Fibroblast of peridontal ligament (primary cell): ENCODE measurements at regions not wholly inside any gene's neighbourhood (a gene's known extent, or its start where the extent isn't known, plus 50 kb on each side); places are given as distances from the start of the nearest gene placed in this dataset.
A peak's percentile ranks its signal among the peaks of the same experiment; 100 is the strongest.
"Not testable (repeated sequence)": the region's sequence is repeated elsewhere in the genome, so short reads cannot be mapped to it uniquely, and the experiment has no call there.

Experiments used
- DNase-seq: peaks from one replicate; pipeline ENCODE4 v3.0.0-alpha.2; 2010; ENCODE audit errors: extremely low read depth

- peak; percentile 6 for DNase-seq
Observed at GRCh38 chr21:27893619-27894018, 926.7 kb upstream of the ADAMTS5 start.

DNA sequence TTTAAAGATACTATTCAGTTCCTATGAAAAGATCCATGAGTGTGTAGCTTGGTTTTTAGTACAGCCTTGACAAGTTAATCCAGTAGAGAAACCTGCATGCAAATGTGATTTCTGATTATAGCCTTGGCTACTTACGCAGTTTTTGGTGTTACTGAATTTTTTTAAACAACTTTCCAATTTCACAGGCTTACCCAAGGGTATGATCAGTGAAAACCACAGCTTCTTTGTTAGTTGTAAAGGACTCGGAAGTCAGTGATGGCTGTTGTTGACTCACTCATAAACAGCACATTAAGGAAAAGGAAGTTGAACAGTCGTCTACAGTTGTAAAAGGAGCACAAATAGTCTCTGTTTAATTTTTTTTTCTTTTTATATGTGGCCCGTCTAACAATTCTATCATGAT, 924.6 kb upstream of the ADAMTS5 start:
- DNase-seq, result peak; percentile 26

DNA sequence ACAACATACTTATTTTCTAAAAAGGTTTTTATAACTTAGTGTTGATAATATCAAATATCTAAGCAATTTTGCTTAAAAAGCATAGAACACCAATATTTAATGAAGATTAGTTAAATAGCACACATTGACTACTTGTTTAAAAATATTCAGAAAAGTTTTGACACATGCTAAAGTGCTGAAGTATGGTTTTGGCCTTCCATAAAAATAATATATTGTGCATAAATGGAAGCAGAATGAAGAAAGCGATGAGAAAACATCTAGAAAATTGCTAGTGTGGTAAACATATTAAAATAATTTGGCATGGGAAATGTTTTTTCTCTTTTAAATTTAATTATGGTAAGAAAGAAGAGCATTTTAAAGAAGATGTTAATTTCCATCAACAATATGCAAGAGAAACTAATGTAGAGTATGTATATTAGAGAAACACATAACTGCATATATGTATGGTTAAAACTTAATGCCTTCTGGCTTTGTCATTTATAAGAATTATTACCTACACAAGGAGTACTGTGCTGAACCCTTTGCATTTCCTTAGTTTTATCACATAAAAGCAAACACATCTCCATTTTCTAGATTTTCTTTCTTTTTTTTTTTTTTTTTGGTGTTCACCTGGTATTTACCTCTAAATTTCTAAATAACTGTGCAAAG, 921.0 kb upstream of the ADAMTS5 start:
- not testable (repeated sequence) for DNase-seq

GRCh38 chr21:27885296-27885711, 918.4 kb upstream of the ADAMTS5 start:
- no peak for DNase-seq

DNA sequence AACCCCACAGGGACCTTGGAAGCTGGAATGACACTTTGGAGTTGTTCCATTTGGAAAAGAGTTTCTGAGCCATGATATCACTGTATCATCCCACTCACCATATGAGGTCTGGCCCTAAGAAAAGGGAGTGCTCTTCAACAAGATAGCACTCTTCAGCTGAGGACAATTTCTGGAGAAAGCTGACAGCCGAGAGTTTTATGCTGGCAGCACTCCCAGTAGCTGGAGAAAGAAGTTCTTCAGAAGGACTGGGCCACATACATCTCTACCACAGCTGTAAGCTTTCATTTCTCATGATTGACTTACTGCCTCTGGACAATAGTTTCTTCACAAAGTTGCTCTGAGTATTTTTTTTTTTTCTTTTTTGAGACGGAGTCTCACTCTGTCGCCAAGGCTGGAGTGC, 914.4 kb upstream of the ADAMTS5 start:
- not testable (repeated sequence) for DNase-seq

GRCh38 chr21:27872411-27872810, 905.5 kb upstream of the ADAMTS5 start:
- not testable (repeated sequence) for DNase-seq

- not testable (repeated sequence) for DNase-seq
Observed at GRCh38 chr21:27870755-27871154, 903.9 kb upstream of the ADAMTS5 start.

- peak; percentile 88 for DNase-seq
Observed at GRCh38 chr21:27860314-27860955, 893.5 kb upstream of the ADAMTS5 start.

GRCh38 chr21:27858053-27858825, 891.4 kb upstream of the ADAMTS5 start:
- not testable (repeated sequence) for DNase-seq

DNA sequence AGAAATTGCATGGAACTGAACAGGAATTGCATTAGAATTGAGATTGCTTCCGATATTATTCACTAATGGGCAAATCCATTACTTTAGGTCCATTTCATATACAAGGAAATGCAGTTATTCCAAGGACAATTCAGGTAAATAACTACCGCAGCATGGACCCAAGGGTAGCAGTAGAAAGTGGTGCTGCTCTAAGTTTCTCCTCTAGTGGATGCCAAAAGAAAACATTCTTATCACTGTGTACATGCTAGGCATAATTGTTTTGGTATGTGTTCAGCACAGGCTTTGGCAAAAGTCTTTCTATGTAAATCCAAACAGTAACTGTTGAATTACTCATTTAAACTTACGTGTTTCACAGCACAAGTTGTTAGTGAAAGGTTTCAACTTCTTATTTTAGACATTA, 890.1 kb upstream of the ADAMTS5 start:
- peak; percentile 28 for DNase-seq

GRCh38 chr21:27841084-27841672, 874.3 kb upstream of the ADAMTS5 start:
- no peak for DNase-seq

DNA sequence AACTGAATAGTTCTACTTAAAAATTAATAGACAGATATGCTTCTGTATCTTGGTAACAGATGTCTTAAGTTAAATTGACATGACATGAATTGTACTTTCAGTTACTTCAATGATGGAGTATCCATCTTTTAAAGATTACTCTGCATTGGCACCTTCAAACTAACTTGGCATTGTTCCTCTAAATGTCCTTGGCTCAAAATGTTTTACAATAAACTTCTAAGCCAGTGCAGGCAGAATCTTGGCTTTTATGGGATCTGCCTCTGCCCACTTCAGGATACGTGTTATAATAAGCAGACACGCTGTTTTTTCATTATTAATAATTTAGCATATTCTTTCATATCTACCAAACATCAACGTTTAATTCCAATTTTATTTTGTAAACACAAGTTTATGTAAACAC, 873.4 kb upstream of the ADAMTS5 start:
- DNase-seq, result no peak

DNA sequence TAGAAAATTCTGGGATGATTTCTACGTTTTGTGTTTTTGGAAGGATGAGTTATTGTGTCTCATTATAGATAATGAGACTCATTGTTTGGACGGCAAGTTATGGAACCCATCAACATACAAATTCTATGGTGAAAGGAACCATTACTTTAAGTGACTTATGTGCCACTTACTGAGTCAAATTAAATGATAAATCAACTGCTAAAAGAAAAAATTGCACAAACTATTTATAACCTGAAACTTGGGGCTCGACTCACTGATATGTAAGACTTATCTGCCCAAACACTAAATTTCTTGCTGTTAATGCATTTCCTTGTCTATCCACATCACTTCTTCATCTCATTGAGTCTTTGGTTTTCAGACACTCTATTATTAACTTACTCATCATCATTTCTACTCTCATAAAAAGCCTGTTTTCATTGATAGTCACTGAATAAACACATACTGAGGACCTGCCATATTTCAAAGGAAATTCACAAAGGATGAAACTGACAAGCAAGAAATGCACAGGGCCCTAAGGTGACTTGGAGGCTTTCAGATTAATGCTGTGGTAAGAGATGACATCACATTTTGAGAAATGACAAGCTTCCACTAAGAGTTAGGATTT, 872.7 kb upstream of the ADAMTS5 start:
- no peak for DNase-seq

GRCh38 chr21:27838573-27838972, 871.7 kb upstream of the ADAMTS5 start:
- DNase-seq, result no peak

GRCh38 chr21:27837936-27838335, 871.0 kb upstream of the ADAMTS5 start:
- no peak for DNase-seq

- no peak for DNase-seq
Observed at GRCh38 chr21:27833298-27833697, 866.4 kb upstream of the ADAMTS5 start.

DNA sequence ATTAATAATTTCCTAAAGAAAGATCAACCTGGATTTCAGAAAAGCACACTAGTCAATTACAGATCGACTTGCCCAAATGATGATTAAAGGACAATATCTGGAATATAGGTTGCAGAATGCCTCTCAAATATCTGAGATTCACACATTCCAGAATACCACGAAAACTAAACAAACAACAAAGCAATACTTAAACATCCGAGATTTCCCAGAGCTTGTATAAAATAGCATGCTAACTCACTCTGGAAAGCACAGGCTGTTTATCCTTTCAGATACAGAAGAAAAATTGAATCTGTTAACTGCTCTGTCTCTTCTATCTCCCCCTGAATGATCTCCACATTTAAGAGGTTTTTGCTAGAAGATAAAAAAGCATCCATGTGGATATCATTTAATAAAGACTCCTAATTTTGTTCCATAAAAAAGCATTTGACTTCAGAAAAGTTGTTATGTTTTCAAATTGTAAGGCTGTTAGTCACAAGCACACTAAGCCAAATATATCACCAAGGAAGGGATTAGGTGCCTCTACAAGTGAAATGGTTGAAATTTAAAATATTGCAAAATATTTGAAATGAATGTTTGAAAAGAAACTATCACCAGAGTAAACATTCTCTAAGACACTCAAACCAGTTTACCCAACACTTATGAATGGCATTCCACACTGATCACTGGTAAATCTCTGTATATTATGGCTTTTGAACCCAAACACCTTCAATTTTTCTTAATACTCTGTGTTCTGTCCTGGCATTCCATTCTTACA, 865.1 kb upstream of the ADAMTS5 start:
- DNase-seq, result peak; percentile 63

GRCh38 chr21:27831177-27831576, 864.3 kb upstream of the ADAMTS5 start:
- no peak for DNase-seq

GRCh38 chr21:27827972-27828371, 861.1 kb upstream of the ADAMTS5 start:
- DNase-seq, result no peak

GRCh38 chr21:27825035-27825434, 858.1 kb upstream of the ADAMTS5 start:
- DNase-seq, result no peak

DNA sequence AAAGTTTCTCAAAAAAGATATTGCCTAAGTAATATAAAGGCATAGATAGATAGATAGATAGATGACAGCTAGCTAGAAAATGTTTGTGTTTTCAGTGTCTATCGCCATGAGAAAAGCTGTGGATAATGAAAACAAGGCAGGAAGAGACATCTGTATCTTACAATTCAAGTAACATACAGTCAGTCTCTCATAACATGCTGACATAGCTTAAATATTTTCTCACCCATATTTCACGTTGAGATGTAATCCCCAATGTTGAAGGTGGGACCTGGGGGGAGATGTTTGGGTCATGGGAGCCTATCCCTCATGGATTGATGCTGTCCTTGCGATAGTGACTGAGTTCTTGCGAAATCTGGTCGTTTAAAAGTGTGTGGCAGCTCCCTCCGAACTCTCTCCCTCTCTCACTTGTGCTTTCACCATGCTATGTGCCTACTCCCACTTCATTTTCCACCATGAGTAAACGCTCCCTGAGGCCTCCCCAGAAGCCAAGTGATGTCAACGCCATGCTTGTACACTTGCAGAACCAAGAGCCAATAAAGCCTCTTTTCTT, 856.8 kb upstream of the ADAMTS5 start:
- DNase-seq, result no peak
